CD14-positive monocyte (primary cell): ENCODE measurements at regions not wholly inside any gene's neighbourhood (a gene's known extent, or its start where the extent isn't known, plus 50 kb on each side); places are given as distances from the start of the nearest gene placed in this dataset.

Experiments used
- DNase-seq, 3 donors: peaks; one replicate each; pipeline ENCODE4 v3.0.0-alpha.2; 2011 to 2022
- H2AFZ ChIP-seq: 2 replicates; pipeline ENCODE4 v1.6.0; 2012; ENCODE audit warnings: mild to moderate bottlenecking, low read depth, low read length, inconsistent platforms; ENCODE audit not compliant: insufficient read depth, poor library complexity, severe bottlenecking
- H3K27ac ChIP-seq, 2 donors: 1 replicate in 1 of 2; 2 replicates in 1 of 2; pipeline ENCODE4 v1.5.1; 2012 to 2013; ENCODE audit warnings: low read length in 2 of 2, control low read depth in 1 of 2, inconsistent platforms in 1 of 2, low read depth in 1 of 2, mild to moderate bottlenecking in 1 of 2
- H3K27me3 ChIP-seq, 2 donors: one replicate each; pipeline versions ENCODE4 v1.6.0 to v1.6.1; 2011 to 2013; ENCODE audit warnings: low read length in 2 of 2; ENCODE audit not compliant: control insufficient read depth in 2 of 2, insufficient read depth in 2 of 2
- H3K36me3 ChIP-seq, 2 donors: replicated peaks in 1 of 2; 1 replicate in 1 of 2; 2 replicates in 1 of 2; pipeline versions ENCODE4 v1.5.1 to v1.6.1; 2012 to 2013; ENCODE audit warnings: low read length in 2 of 2, control low read depth in 1 of 2, inconsistent platforms in 1 of 2, mild to moderate bottlenecking in 1 of 2; ENCODE audit not compliant: insufficient read depth in 2 of 2, control insufficient read depth in 1 of 2
- H3K4me1 ChIP-seq, 2 donors: 1 replicate in 1 of 2; 2 replicates in 1 of 2; pipeline versions ENCODE4 v1.5.1 to v1.6.1; 2012 to 2013; ENCODE audit warnings: low read length in 2 of 2, control low read depth in 1 of 2, inconsistent platforms in 1 of 2, mild to moderate bottlenecking in 1 of 2, moderate library complexity in 1 of 2; ENCODE audit not compliant: insufficient read depth in 2 of 2, control insufficient read depth in 1 of 2
- H3K4me2 ChIP-seq: replicated peaks from 2 replicates; pipeline ENCODE3; 2012; ENCODE audit warnings: low read length, moderate library complexity, mild to moderate bottlenecking; ENCODE audit not compliant: poor library complexity, severe bottlenecking; ENCODE audit errors: extremely low read depth
- H3K4me3 ChIP-seq, 3 experiments: fragments of 200-600 bp in 1 of 3; sonication (generic) in 1 of 3; replicated peaks in 1 of 3; 1 replicate in 2 of 3; 2 replicates in 1 of 3; pipeline ENCODE4 v1.5.1; 2011 to 2013; ENCODE audit warnings: low read length in 3 of 3, mild to moderate bottlenecking in 3 of 3, control low read depth in 2 of 3, low read depth in 2 of 3, inconsistent platforms in 1 of 3, moderate library complexity in 1 of 3
- H3K79me2 ChIP-seq: 2 replicates; pipeline ENCODE4 v1.6.0; 2012; ENCODE audit warnings: mild to moderate bottlenecking, control low read depth, inconsistent platforms, low read length, moderate library complexity; ENCODE audit not compliant: insufficient read depth
- H3K9ac ChIP-seq: 2 replicates; pipeline ENCODE4 v1.6.0; 2017; ENCODE audit warnings: low read length, mild to moderate bottlenecking; ENCODE audit not compliant: insufficient read depth, poor library complexity, severe bottlenecking
- H3K9me3 ChIP-seq, 2 donors: replicated peaks in 1 of 2; 1 replicate in 1 of 2; 2 replicates in 1 of 2; pipeline versions ENCODE4 v1.5.1 to v1.6.1; 2012 to 2013; ENCODE audit warnings: low read length in 2 of 2, control low read depth in 1 of 2; ENCODE audit not compliant: control insufficient read depth in 1 of 2, insufficient read depth in 1 of 2
- H4K20me1 ChIP-seq: 2 replicates; pipeline ENCODE4 v1.6.0; 2012; ENCODE audit warnings: mild to moderate bottlenecking, low read length, control low read depth, moderate library complexity; ENCODE audit not compliant: insufficient read depth
- H3K27ac Mint-ChIP-seq, 7 donors: one replicate each; pipeline ENCODE4 v1.8.0; 2020; ENCODE audit warnings: mild to moderate bottlenecking in 7 of 7, mixed read lengths in 7 of 7, moderate library complexity in 6 of 7, inconsistent platforms in 2 of 7
- H3K27me3 Mint-ChIP-seq, 3 donors: one replicate each; pipeline ENCODE4 v1.8.0; 2021 to 2022; ENCODE audit warnings: low read depth in 3 of 3, mild to moderate bottlenecking in 3 of 3, mixed read lengths in 3 of 3, moderate library complexity in 3 of 3, inconsistent platforms in 1 of 3
- H3K36me3 Mint-ChIP-seq, 2 donors: one replicate each; pipeline ENCODE4 v1.8.0; 2020; ENCODE audit warnings: mixed read lengths in 2 of 2, inconsistent platforms in 1 of 2, mild to moderate bottlenecking in 1 of 2
- H3K4me1 Mint-ChIP-seq: one replicate; pipeline ENCODE4 v1.8.0; 2020; ENCODE audit warnings: mild to moderate bottlenecking, mixed read lengths
- H3K4me3 Mint-ChIP-seq, 2 donors: one replicate each; pipeline ENCODE4 v1.8.0; 2020; ENCODE audit warnings: mild to moderate bottlenecking in 2 of 2, mixed read lengths in 2 of 2, moderate library complexity in 1 of 2
- H3K9me3 Mint-ChIP-seq, 7 donors: one replicate each; pipeline ENCODE4 v1.8.0; 2020 to 2022; ENCODE audit warnings: mixed read lengths in 7 of 7, mild to moderate bottlenecking in 6 of 7, moderate library complexity in 6 of 7, inconsistent platforms in 2 of 7
- WGBS: methylation state at CpG from one replicate; pipeline ENCODE4 v1.1.5; 2013; ENCODE audit warnings: missing lambda C conversion rate; ENCODE audit not compliant: insufficient coverage; 5-methylcytosine and 5-hydroxymethylcytosine counted together
- intact Hi-C, 2 donors: fragments of 100-400 bp; cut with micrococcal nuclease; formaldehyde crosslinking; loops; one replicate each; pipeline versions ENCODE4 v1.15.0 to v1.15.1; 2023
- TF ChIP-seq, protein P1 (sequence below): fragments of 200-600 bp; IDR thresholded peaks from one replicate; pipeline ENCODE4 v1.8.0; 2022; ENCODE audit warnings: antibody characterized with exemption, mild to moderate bottlenecking

DNA sequence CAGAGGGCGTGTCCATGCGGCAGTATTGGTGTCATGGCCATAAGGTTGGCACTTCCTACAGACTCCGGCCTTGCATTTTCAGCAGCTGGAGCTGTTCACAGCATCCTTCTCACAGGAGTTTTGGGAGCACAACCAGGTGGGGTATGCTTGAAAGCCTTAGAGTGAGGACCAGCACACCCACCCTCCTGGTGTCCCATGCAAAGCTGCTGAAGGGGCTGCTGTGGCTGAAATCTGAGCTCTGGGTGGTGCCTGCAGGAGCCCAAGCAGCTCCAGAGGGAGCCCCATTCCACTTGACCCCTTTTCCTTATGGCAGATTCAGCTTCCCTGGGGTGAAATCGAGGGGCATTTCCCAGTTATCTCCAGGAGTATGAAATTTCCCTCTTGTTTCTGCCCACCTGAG is 74.0 kb upstream of the BHLHE23 start:
- H3K9me3 Mint-ChIP-seq, result peaks cover 8 to 26% (median 18%) of the 10 kb centered on the region in 7 donors
- no peak for DNase-seq
- no peak overlapping the region for H3K27ac Mint-ChIP-seq
- H3K36me3 ChIP-seq, result no peaks in the 10 kb centered on the region
- no peak overlapping the region for H3K4me3 Mint-ChIP-seq
- H3K27me3 ChIP-seq, result no peaks in the 10 kb centered on the region
- no peaks in the 10 kb centered on the region for H3K4me1 ChIP-seq
- H3K36me3 Mint-ChIP-seq, result no peaks in the 10 kb centered on the region
- H3K4me1 Mint-ChIP-seq, result no peaks in the 10 kb centered on the region
- H3K79me2 ChIP-seq, result no peaks in the 10 kb centered on the region
- no peak overlapping the region for H2AFZ ChIP-seq
- WGBS, result 75% methylated on average over 3 of the region's 4 CpGs
- H3K4me2 ChIP-seq, result no peak overlapping the region
- H3K27me3 Mint-ChIP-seq, result peaks cover 7 to 12% (median 7%) of the 10 kb centered on the region in 3 donors
- H3K4me3 ChIP-seq, result no peak overlapping the region
- H3K9me3 ChIP-seq, result peaks cover 8 to 10% of the 10 kb centered on the region in 2 donors
- H4K20me1 ChIP-seq, result no peaks in the 10 kb centered on the region
- intact Hi-C loops, result no loop called here
- TF ChIP-seq, protein P1, sequence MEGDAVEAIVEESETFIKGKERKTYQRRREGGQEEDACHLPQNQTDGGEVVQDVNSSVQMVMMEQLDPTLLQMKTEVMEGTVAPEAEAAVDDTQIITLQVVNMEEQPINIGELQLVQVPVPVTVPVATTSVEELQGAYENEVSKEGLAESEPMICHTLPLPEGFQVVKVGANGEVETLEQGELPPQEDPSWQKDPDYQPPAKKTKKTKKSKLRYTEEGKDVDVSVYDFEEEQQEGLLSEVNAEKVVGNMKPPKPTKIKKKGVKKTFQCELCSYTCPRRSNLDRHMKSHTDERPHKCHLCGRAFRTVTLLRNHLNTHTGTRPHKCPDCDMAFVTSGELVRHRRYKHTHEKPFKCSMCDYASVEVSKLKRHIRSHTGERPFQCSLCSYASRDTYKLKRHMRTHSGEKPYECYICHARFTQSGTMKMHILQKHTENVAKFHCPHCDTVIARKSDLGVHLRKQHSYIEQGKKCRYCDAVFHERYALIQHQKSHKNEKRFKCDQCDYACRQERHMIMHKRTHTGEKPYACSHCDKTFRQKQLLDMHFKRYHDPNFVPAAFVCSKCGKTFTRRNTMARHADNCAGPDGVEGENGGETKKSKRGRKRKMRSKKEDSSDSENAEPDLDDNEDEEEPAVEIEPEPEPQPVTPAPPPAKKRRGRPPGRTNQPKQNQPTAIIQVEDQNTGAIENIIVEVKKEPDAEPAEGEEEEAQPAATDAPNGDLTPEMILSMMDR, result no peak
- no peak overlapping the region for H3K9ac ChIP-seq
- no peak overlapping the region for H3K27ac ChIP-seq

DNA sequence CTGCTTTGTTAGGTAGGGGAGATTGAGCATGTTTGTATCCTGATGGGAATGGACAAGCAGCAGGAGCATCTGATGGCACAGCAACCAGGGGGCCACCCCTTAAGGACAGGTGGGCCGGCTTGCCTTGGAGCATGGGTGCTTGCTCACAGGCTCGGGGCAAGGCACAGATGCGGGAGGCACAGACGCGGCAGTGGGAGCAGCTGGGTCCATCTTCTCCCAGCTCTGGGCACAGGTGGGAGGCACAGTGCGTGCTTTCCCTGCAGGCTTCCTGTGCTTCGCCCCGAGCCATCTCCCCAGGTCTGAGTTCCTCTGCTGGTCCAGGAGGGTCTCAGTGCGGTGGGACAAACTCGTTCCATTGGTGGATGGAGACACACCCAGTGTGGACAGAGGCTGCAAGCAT is 73.6 kb upstream of the BHLHE23 start:
- no peak overlapping the region for H3K4me2 ChIP-seq
- H3K27ac Mint-ChIP-seq, result no peak overlapping the region
- peaks cover 8 to 10% of the 10 kb centered on the region in 2 donors for H3K9me3 ChIP-seq
- 89% methylated on average over 10 of the region's 10 CpGs for WGBS
- H3K4me3 ChIP-seq, result no peak overlapping the region
- H3K36me3 Mint-ChIP-seq, result no peaks in the 10 kb centered on the region
- no peak overlapping the region for H2AFZ ChIP-seq
- H3K4me3 Mint-ChIP-seq, result no peak overlapping the region
- DNase-seq, result no peak
- H3K27me3 Mint-ChIP-seq, result peaks cover 4 to 12% (median 7%) of the 10 kb centered on the region in 3 donors
- TF ChIP-seq, protein P1, result no peak
- H3K9ac ChIP-seq, result no peak overlapping the region
- peaks cover 8 to 26% (median 18%) of the 10 kb centered on the region in 7 donors for H3K9me3 Mint-ChIP-seq
- H4K20me1 ChIP-seq, result no peaks in the 10 kb centered on the region
- H3K4me1 Mint-ChIP-seq, result no peaks in the 10 kb centered on the region
- H3K27me3 ChIP-seq, result no peaks in the 10 kb centered on the region
- H3K36me3 ChIP-seq, result no peaks in the 10 kb centered on the region
- H3K27ac ChIP-seq, result no peak overlapping the region
- intact Hi-C loops, result no loop called here
- no peaks in the 10 kb centered on the region for H3K79me2 ChIP-seq
- no peaks in the 10 kb centered on the region for H3K4me1 ChIP-seq
